Stomach (tissue), 8 donors: ENCODE measurements at regions not wholly inside any gene's neighbourhood (a gene's known extent, or its start where the extent isn't known, plus 50 kb on each side); places are given as distances from the start of the nearest gene placed in this dataset.

Experiments
- DNase-seq, 2 donors: peaks; one replicate each; pipeline versions ENCODE4 v3.0.0 to v3.0.0-alpha.2; 2013 to 2019
- H3K27ac ChIP-seq, 5 donors: fragments of 200-600 bp in 4 of 5; sonication (generic) in 4 of 5; one replicate each; pipeline ENCODE4 v1.5.1; 2013 to 2019; ENCODE audit warnings: mild to moderate bottlenecking in 1 of 5, moderate library complexity in 1 of 5
- H3K27me3 ChIP-seq, 3 donors: fragments of 200-600 bp; sonication (generic); one replicate each; pipeline ENCODE4 v1.5.1; 2017 to 2019; ENCODE audit warnings: mixed run types in 1 of 3
- H3K36me3 ChIP-seq, 4 donors: fragments of 200-600 bp; sonication (generic); 1 replicate in 3 of 4; 2 replicates in 1 of 4; pipeline ENCODE4 v1.5.1; 2016 to 2019
- H3K4me1 ChIP-seq, 4 donors: fragments of 200-600 bp; sonication (generic); one replicate each; pipeline ENCODE4 v1.5.1; 2016 to 2019
- H3K4me3 ChIP-seq, 4 donors: fragments of 200-600 bp; sonication (generic) in 3 of 4; one replicate each; pipeline ENCODE4 v1.5.1; 2016 to 2019; ENCODE audit warnings: mild to moderate bottlenecking in 1 of 4
- H3K9me3 ChIP-seq, 4 donors: fragments of 200-600 bp; sonication (generic); one replicate each; pipeline ENCODE4 v1.5.1; 2016 to 2019
- CTCF ChIP-seq, 7 experiments: fragments of 450-650 bp in 4 of 7; fragments of 200-600 bp in 3 of 7; sonication (generic) in 3 of 7; IDR thresholded peaks; one replicate each; pipeline ENCODE4 v1.5.1; 2016 to 2019; ENCODE audit warnings: antibody characterized with exemption in 7 of 7, control low read depth in 2 of 7, mild to moderate bottlenecking in 1 of 7
- EP300 ChIP-seq: sonication (generic); formaldehyde crosslinking; IDR thresholded peaks from one replicate; pipeline ENCODE4 v1.6.1; 2017; ENCODE audit warnings: antibody characterized with exemption
- POLR2A ChIP-seq, 4 donors: fragments of 450-650 bp; IDR thresholded peaks; one replicate each; pipeline ENCODE4 v1.6.1; 2016; ENCODE audit warnings: antibody characterized with exemption in 4 of 4, control low read depth in 2 of 4, mild to moderate bottlenecking in 1 of 4, moderate library complexity in 1 of 4
- POLR2AphosphoS5 ChIP-seq, 3 donors: sonication (generic); formaldehyde crosslinking; IDR thresholded peaks; one replicate each; pipeline ENCODE4 v1.6.1; 2016; ENCODE audit warnings: antibody characterized with exemption in 3 of 3
- WGBS, 5 donors: extraction: QIAGEN DNeasy Blood & Tissue Kit in 3 of 5; methylation state at CpG; one replicate each; pipeline versions ENCODE4 v1.1.5 to v1.1.7; 2013 to 2018; 5-methylcytosine and 5-hydroxymethylcytosine counted together
- intact Hi-C: fragments of 100-400 bp; cut with DNase I; formaldehyde crosslinking; loops from one replicate; pipeline ENCODE4 v1.15.1; 2023; ENCODE audit warnings: low total_unique reads
- donor health status: healthy with polysubstance abuse.
- donor health status: Bipolar disorder and iron deficiency.
- donor health status: healthy.

GRCh38 chr1:79785964-79786363 lies 779.4 kb upstream of the ADGRL4 start:
- intact Hi-C loops, result no loop called here

GRCh38 chr1:79785561-79785960 lies 779.0 kb upstream of the ADGRL4 start:
- Histone ChIP-seq H3K27ac (no peak overlapping the region), H3K36me3 (no peaks in the 10 kb centered on the region), H3K9me3 (no peaks in the 10 kb centered on the region), H3K4me3 (no peak overlapping the region), H3K4me1 (no peaks in the 10 kb centered on the region), H3K27me3 (no peaks in the 10 kb centered on the region)
- TF ChIP-seq POLR2AphosphoS5 (IDR thresholded peaks at IDR 0.05), result no peak
- TF ChIP-seq POLR2A (IDR thresholded peaks at IDR 0.05), result no peak
- no peak for TF ChIP-seq EP300
- no peak for TF ChIP-seq CTCF (IDR thresholded peaks at IDR 0.05)
- intact Hi-C loops, result no loop called here
- DNase-seq, result no peak
- 79 to 88% (median 85%) methylated on average over 4 of the region's 4 CpGs for WGBS, 5 donors

More at GRCh38 chr1:79785964-79786363, 779.4 kb upstream of the ADGRL4 start:
- no peaks in the 10 kb centered on the region for H3K9me3 ChIP-seq
- no peak overlapping the region for H3K4me3 ChIP-seq
- no peaks in the 10 kb centered on the region for H3K36me3 ChIP-seq
- no peak overlapping the region for H3K27ac ChIP-seq
- TF ChIP-seq CTCF (IDR thresholded peaks at IDR 0.05) (no peak), POLR2AphosphoS5 (IDR thresholded peaks at IDR 0.05) (no peak)
- 79 to 92% (median 91%) methylated on average over 1 of the region's 1 CpG for WGBS, 5 donors
- no peak for DNase-seq
- no peaks in the 10 kb centered on the region for H3K4me1 ChIP-seq
- H3K27me3 ChIP-seq, result no peaks in the 10 kb centered on the region

GRCh38 chr1:79781261-79781660 lies 774.7 kb upstream of the ADGRL4 start:
- Histone ChIP-seq H3K36me3 (no peaks in the 10 kb centered on the region), H3K27me3 (no peaks in the 10 kb centered on the region), H3K27ac (no peak overlapping the region), H3K4me1 (no peaks in the 10 kb centered on the region), H3K9me3 (no peaks in the 10 kb centered on the region), H3K4me3 (no peak overlapping the region)
- intact Hi-C loops, result no loop called here
- 64 to 80% (median 74%) methylated on average over 3 of the region's 3 CpGs for WGBS, 5 donors
- TF ChIP-seq EP300, result no peak
- DNase-seq, result no peak

- no peaks in the 10 kb centered on the region for H3K36me3 ChIP-seq
- no peaks in the 10 kb centered on the region for H3K27me3 ChIP-seq
- intact Hi-C loops, result no loop called here
- WGBS, 5 donors, result 39 to 51% (median 42%) methylated on average over 2 of the region's 2 CpGs
- no peak overlapping the region for H3K4me3 ChIP-seq
- H3K4me1 ChIP-seq, result no peaks in the 10 kb centered on the region
- DNase-seq, result no peak
- H3K9me3 ChIP-seq, result no peaks in the 10 kb centered on the region
- H3K27ac ChIP-seq, result no peak overlapping the region
- TF ChIP-seq CTCF (IDR thresholded peaks at IDR 0.05) (no peak), POLR2AphosphoS5 (IDR thresholded peaks at IDR 0.05) (no peak), EP300 (no peak), POLR2A (IDR thresholded peaks at IDR 0.05) (no peak)
Measured at GRCh38 chr1:79777481-79778219, 771.1 kb upstream of the ADGRL4 start.

GRCh38 chr1:79775402-79775801 lies 768.9 kb upstream of the ADGRL4 start:
- Histone ChIP-seq H3K9me3 (no peaks in the 10 kb centered on the region), H3K36me3 (no peaks in the 10 kb centered on the region), H3K27ac (no peak overlapping the region), H3K4me1 (no peaks in the 10 kb centered on the region), H3K27me3 (no peaks in the 10 kb centered on the region), H3K4me3 (no peak overlapping the region)
- DNase-seq, result no peak
- intact Hi-C loops, result no loop called here
- 63 to 81% (median 69%) methylated on average over 2 of the region's 2 CpGs for WGBS, 5 donors
- TF ChIP-seq EP300 (no peak), CTCF (IDR thresholded peaks at IDR 0.05) (no peak), POLR2AphosphoS5 (IDR thresholded peaks at IDR 0.05) (no peak), POLR2A (IDR thresholded peaks at IDR 0.05) (no peak)
